ENCODE measurements at regions not wholly inside any gene's neighbourhood (a gene's known extent, or its start where the extent isn't known, plus 50 kb on each side); places are given as distances from the start of the nearest gene placed in this dataset.

- Histone ChIP-seq H4K91ac (replicated peaks; ENCODE audit: insufficient read length, low read length) (no peak overlapping the region), H3K9me3 (ENCODE audit: insufficient read depth in 2 of 2, low read depth in 1 of 2, low read length in 1 of 2) (no peaks in the 10 kb centered on the region), H3K14ac (ENCODE audit: insufficient read length) (no peak overlapping the region), H2BK12ac (ENCODE audit: low read depth, low read length) (no peak overlapping the region), H3K9ac (replicated peaks in 1 of 4; ENCODE audit: extremely low read depth in 1 of 4, low read depth in 3 of 4, low read length in 3 of 4) (no peak overlapping the region), H2BK120ac (replicated peaks; ENCODE audit: low read depth, low read length) (no peak overlapping the region), H3K4ac (replicated peaks; ENCODE audit: insufficient read length, low read depth, low read length) (no peak overlapping the region), H2BK5ac (ENCODE audit: low read depth, low read length) (no peak overlapping the region), H3K4me3 (ENCODE audit: extremely low read depth in 1 of 4, insufficient read depth in 2 of 4, low read depth in 3 of 4, low read length in 4 of 4) (no peak overlapping the region), H3K79me1 (ENCODE audit: low read depth, low read length) (no peaks in the 10 kb centered on the region), H3K4me2 (ENCODE audit: insufficient read depth in 1 of 2, low read depth in 2 of 2, low read length in 2 of 2) (no peak overlapping the region), H3K36me3 (ENCODE audit: control insufficient read depth in 2 of 4, insufficient read depth in 4 of 4, low read length in 3 of 4) (no peaks in the 10 kb centered on the region), H3K4me1 (replicated peaks in 1 of 4; ENCODE audit: control insufficient read depth in 3 of 4, insufficient read depth in 4 of 4, low read length in 3 of 4) (no peaks in the 10 kb centered on the region), H3K27me3 (replicated peaks in 1 of 4; ENCODE audit: control insufficient read depth in 3 of 4, extremely low read depth in 1 of 4, insufficient read depth in 3 of 4, low read length in 3 of 4) (no peaks in the 10 kb centered on the region), H3K18ac (ENCODE audit: extremely low read depth, low read length) (no peak overlapping the region), H2AK5ac (ENCODE audit: low read depth, low read length) (no peak overlapping the region), H4K5ac (ENCODE audit: insufficient read length, low read depth, low read length) (no peak overlapping the region), H3K23ac (ENCODE audit: insufficient read length) (no peak overlapping the region), H4K20me1 (replicated peaks in 1 of 2; ENCODE audit: control insufficient read depth in 1 of 2, insufficient read depth in 2 of 2, low read length in 2 of 2) (no peaks in the 10 kb centered on the region), H3K23me2 (ENCODE audit: low read depth, low read length) (no peaks in the 10 kb centered on the region), H2AFZ (ENCODE audit: low read length) (no peak overlapping the region), H2BK15ac (ENCODE audit: low read length) (no peak overlapping the region), H3K79me2 (ENCODE audit: control insufficient read depth in 1 of 2, insufficient read depth in 2 of 2, low read length in 2 of 2) (no peaks in the 10 kb centered on the region), H2BK20ac (ENCODE audit: low read length) (no peak overlapping the region), H3K56ac (replicated peaks; ENCODE audit: insufficient read length, low read depth, low read length) (no peak overlapping the region), H4K8ac (ENCODE audit: extremely low read depth, insufficient read depth, low read length) (no peak overlapping the region), H3K27ac (ENCODE audit: low read depth, low read length) (no peak overlapping the region)
- no peak for DNase-seq (ENCODE audit: low read depth in 1 of 2, low spot score in 2 of 2)
- no peak for FAIRE-seq
- TF ChIP-seq EZH2 (IDR thresholded peaks at IDR 0.05; ENCODE audit: low read depth, low read length, severe bottlenecking) (no peak), SIX5 (IDR thresholded peaks at IDR 0.05; ENCODE audit: low read depth, low read length) (no peak), KDM1A (IDR thresholded peaks at IDR 0.05; ENCODE audit: borderline replicate concordance, low read length) (no peak), RXRA (IDR thresholded peaks at IDR 0.05; ENCODE audit: insufficient read depth, low read depth, low read length) (no peak), RAD21 (IDR thresholded peaks at IDR 0.05 in 1 of 2, conservative IDR thresholded peaks at IDR 0.05 in 1 of 2; ENCODE audit: low read depth in 2 of 2, low read length in 2 of 2) (no peak), BRCA1 (IDR thresholded peaks at IDR 0.05; ENCODE audit: low read depth, low read length) (no peak)
- CTCF ChIA-PET (ENCODE audit: partially characterized antibody): interaction anchor here (0.6 to 1.4 kb wide), 2 partner anchors 18 to 148 kb away, joined by 3 read pairs; no protein-coding TSS in a partner anchor
- POLR2A ChIA-PET (ENCODE audit: partially characterized antibody): interaction anchor here (0.6 kb wide), 1 partner anchor 19 kb away, joined by 3 read pairs; no protein-coding TSS in a partner anchor
These were observed 409.6 kb downstream of the TBC1D4 start for GRCh38 chr13:75072368-75072767.
